NCI-H1930 (cell line): ENCODE measurements at regions not wholly inside any gene's neighbourhood (a gene's known extent, or its start where the extent isn't known, plus 50 kb on each side); places are given as distances from the start of the nearest gene placed in this dataset.

Experiments used
- DNase-seq, 2 experiments: peaks; one replicate each; lab custom pipeline; 2025; lab: John Stamatoyannopoulos, UW

- DNase-seq = no peak
Observed at GRCh38 chr2:146496248-146496647, 1348.6 kb upstream of the ACVR2A start.

GRCh38 chr2:146489386-146489785 is 1355.4 kb upstream of the ACVR2A start:
- no peak for DNase-seq

GRCh38 chr2:146481629-146482028 is 1363.2 kb upstream of the ACVR2A start:
- DNase-seq = no peak

GRCh38 chr2:146477383-146477782 is 1367.4 kb upstream of the ACVR2A start:
- DNase-seq = no peak

GRCh38 chr2:146468578-146468977 is 1376.3 kb upstream of the ACVR2A start:
- no peak for DNase-seq

- DNase-seq = no peak
Observed at GRCh38 chr2:146467425-146467824, 1377.4 kb upstream of the ACVR2A start.

GRCh38 chr2:146465460-146465859 is 1379.4 kb upstream of the ACVR2A start:
- DNase-seq = no peak

GRCh38 chr2:146461068-146461467 is 1383.8 kb upstream of the ACVR2A start:
- DNase-seq = no peak

- DNase-seq = no peak
Observed at GRCh38 chr2:146458585-146458984, 1386.2 kb upstream of the ACVR2A start.

- no peak for DNase-seq
Observed at GRCh38 chr2:146457221-146457620, 1387.6 kb upstream of the ACVR2A start.

GRCh38 chr2:146455325-146455724 is 1389.5 kb upstream of the ACVR2A start:
- no peak for DNase-seq

GRCh38 chr2:146451972-146452371 is 1392.9 kb upstream of the ACVR2A start:
- no peak for DNase-seq

- DNase-seq = no peak
Observed at GRCh38 chr2:146450131-146450530, 1394.7 kb upstream of the ACVR2A start.

- DNase-seq = no peak
Observed at GRCh38 chr2:146444987-146445386, 1399.8 kb upstream of the ACVR2A start.

- DNase-seq = no peak
Observed at GRCh38 chr2:146444085-146444484, 1400.7 kb upstream of the ACVR2A start.

GRCh38 chr2:146438246-146438645 is 1406.6 kb upstream of the ACVR2A start:
- DNase-seq = no peak

GRCh38 chr2:146437712-146438111 is 1407.1 kb upstream of the ACVR2A start:
- no peak for DNase-seq

GRCh38 chr2:146433116-146433875 is 1411.5 kb upstream of the ACVR2A start:
- no peak for DNase-seq

- DNase-seq = no peak
Observed at GRCh38 chr2:146429366-146429765, 1415.5 kb upstream of the ACVR2A start.

GRCh38 chr2:146417942-146418341 is 1426.9 kb upstream of the ACVR2A start:
- DNase-seq = no peak

- no peak for DNase-seq
Observed at GRCh38 chr2:146415291-146415690, 1429.5 kb upstream of the ACVR2A start.

- DNase-seq = no peak
Observed at GRCh38 chr2:146414456-146414855, 1430.4 kb upstream of the ACVR2A start.

GRCh38 chr2:146413086-146413610 is 1431.7 kb upstream of the ACVR2A start:
- no peak for DNase-seq

GRCh38 chr2:146412625-146413024 is 1432.2 kb upstream of the ACVR2A start:
- DNase-seq = no peak
